Heart left ventricle (tissue), 16 donors: ENCODE measurements at regions not wholly inside any gene's neighbourhood (a gene's known extent, or its start where the extent isn't known, plus 50 kb on each side); places are given as distances from the start of the nearest gene placed in this dataset.
A peak's percentile ranks its signal among the peaks of the same experiment; 100 is the strongest.
"Not testable (repeated sequence)": the region's sequence is repeated elsewhere in the genome, so short reads cannot be mapped to it uniquely, and the experiment has no call there.

ENCODE experiments used
- ATAC-seq, 4 donors: fragments of 200-7000 bp; cut with Tn5 transposase; one replicate each; pipeline ENCODE4 v1.9.1; 2020 to 2022; ENCODE audit warnings: moderate library complexity in 4 of 4, mild to moderate bottlenecking in 3 of 4, moderate number of reproducible peaks in 1 of 4
- DNase-seq, 5 donors: peaks; one replicate each; pipeline ENCODE4 v3.0.0-alpha.2; 2020
- H3K27ac ChIP-seq, 12 donors: fragments of 200-600 bp; sonication (generic) in 4 of 12; one replicate each; pipeline versions ENCODE4 v1.5.0 to v1.8.0; 2016 to 2022; ENCODE audit warnings: mild to moderate bottlenecking in 2 of 12
- H3K27me3 ChIP-seq, 9 donors: fragments of 200-600 bp; sonication (generic) in 2 of 9; one replicate each; pipeline versions ENCODE4 v1.5.1 to v1.8.0; 2016 to 2022; ENCODE audit warnings: mild to moderate bottlenecking in 3 of 9
- H3K36me3 ChIP-seq, 9 donors: fragments of 200-600 bp; sonication (generic) in 2 of 9; one replicate each; pipeline versions ENCODE4 v1.5.0 to v1.8.0; 2018 to 2022; ENCODE audit warnings: mild to moderate bottlenecking in 2 of 9
- H3K4me1 ChIP-seq, 12 donors: fragments of 200-600 bp; sonication (generic) in 4 of 12; one replicate each; pipeline versions ENCODE4 v1.5.0 to v1.8.0; 2016 to 2022; ENCODE audit warnings: mild to moderate bottlenecking in 3 of 12
- H3K4me3 ChIP-seq, 12 donors: fragments of 200-600 bp; sonication (generic) in 4 of 12; one replicate each; pipeline versions ENCODE4 v1.5.0 to v1.8.0; 2017 to 2022; ENCODE audit warnings: mild to moderate bottlenecking in 9 of 12, moderate library complexity in 4 of 12
- H3K9me3 ChIP-seq, 12 donors: fragments of 200-600 bp; sonication (generic) in 4 of 12; one replicate each; pipeline versions ENCODE4 v1.5.0 to v1.8.0; 2016 to 2022; ENCODE audit warnings: mild to moderate bottlenecking in 1 of 12
- WGBS, 4 donors: extraction: QIAGEN DNeasy Blood & Tissue Kit in 2 of 4; methylation state at CpG; one replicate each; pipeline versions ENCODE4 v1.1.5 to v1.1.7; 2013 to 2018; 5-methylcytosine and 5-hydroxymethylcytosine counted together
- intact Hi-C, 10 donors: fragments of 100-400 bp; cut with DNase I; formaldehyde crosslinking; loops; one replicate each; pipeline versions ENCODE4 v1.11.1 to v1.14.2; 2022
- donor health status: ischemic (EF 13 %, LVEDD 7.1; RV severe dilation, severe dysfunction).
- donor health status: healthy with polysubstance abuse.
- donor health status: DM: no; HTN: yes; CAD: no.
- donor health status: DM: no; HTN: no; CAD: no.
- donor health status: ischemic (EF 25% LVEDD 6.9; RV normal size, moderate dysfunction).
- donor health status: ischemic (EF 25% LVEDD 5.7; RV mildly dilated, moderate dysfunction).
- donor health status: healthy.
- donor health status: DM: yes; HTN: yes; CAD: no.
- donor health status: ischemic (EF 35%, LVEDD 5.7; RV mildly dilated, moderate dysfunction).
- donor health status: nonischemic (EF 11% LVEDD 7.7; RV severe dilation, severe dysfunction).
- donor health status: DM: yes; HTN: yes; CAD: no.
- donor health status: PGD.
- donor health status: ischemic (EF 29% LVEDD 5.4; RV normal size, mild dysfunction).
- donor health status: nonischemic (EF 23%, LVEDD 6.1; RV moderate dilation, normal function).

GRCh38 chrY:18165738-18166137, 140.2 kb downstream of the CDY2A start:
- no CpG with 5 or more reads among the region's 3 CpGs for WGBS, 4 donors
- H3K27ac ChIP-seq, intact Hi-C loops, ATAC-seq, H3K4me1 ChIP-seq, H3K27me3 ChIP-seq, H3K9me3 ChIP-seq, H3K36me3 ChIP-seq, DNase-seq, H3K4me3 ChIP-seq: not testable (repeated sequence)

GRCh38 chrY:18176118-18176517, 150.5 kb downstream of the CDY2A start:
- WGBS, 4 donors, result no CpG with 5 or more reads among the region's 12 CpGs
- peak in 1 of 4 donors; percentile 75 for ATAC-seq
- DNase-seq, H3K4me1 ChIP-seq, H3K4me3 ChIP-seq, H3K36me3 ChIP-seq, intact Hi-C loops, H3K9me3 ChIP-seq, H3K27me3 ChIP-seq, H3K27ac ChIP-seq: not testable (repeated sequence)

- DNase-seq, H3K4me1 ChIP-seq, H3K4me3 ChIP-seq, intact Hi-C loops, H3K27me3 ChIP-seq, H3K36me3 ChIP-seq, H3K9me3 ChIP-seq, H3K27ac ChIP-seq: not testable (repeated sequence)
- no CpG with 5 or more reads among the region's 2 CpGs for WGBS, 4 donors
- peak in 2 of 4 donors; percentile 69 to 84 for ATAC-seq
These were observed 163.5 kb downstream of the CDY2A start for GRCh38 chrY:18188982-18189683.

- DNase-seq, H3K36me3 ChIP-seq, H3K9me3 ChIP-seq, ATAC-seq, H3K27ac ChIP-seq, H3K4me1 ChIP-seq, H3K27me3 ChIP-seq, intact Hi-C loops, H3K4me3 ChIP-seq: not testable (repeated sequence)
These were observed 212.0 kb downstream of the CDY2A start for GRCh38 chrY:18237580-18237979.

- H3K27me3 ChIP-seq, H3K4me3 ChIP-seq, H3K36me3 ChIP-seq, H3K4me1 ChIP-seq, H3K27ac ChIP-seq, H3K9me3 ChIP-seq, intact Hi-C loops, ATAC-seq, DNase-seq: not testable (repeated sequence)
- WGBS, 4 donors, result no CpG with 5 or more reads among the region's 4 CpGs
These were observed 237.0 kb downstream of the CDY2A start for GRCh38 chrY:18262562-18262961.

- intact Hi-C loops, H3K36me3 ChIP-seq, H3K4me3 ChIP-seq, H3K9me3 ChIP-seq, H3K27ac ChIP-seq, H3K4me1 ChIP-seq, DNase-seq, H3K27me3 ChIP-seq, ATAC-seq: not testable (repeated sequence)
- WGBS, 4 donors, result no CpG with 5 or more reads among the region's 3 CpGs
These were observed 245.5 kb downstream of the CDY2A start for GRCh38 chrY:18271126-18271525.

GRCh38 chrY:18294353-18294752, 252.2 kb upstream of the HSFY1 start:
- H3K27me3 ChIP-seq, intact Hi-C loops, H3K4me1 ChIP-seq, H3K9me3 ChIP-seq, DNase-seq, ATAC-seq, H3K4me3 ChIP-seq, H3K36me3 ChIP-seq, H3K27ac ChIP-seq: not testable (repeated sequence)
- no CpG with 5 or more reads among the region's 8 CpGs for WGBS, 4 donors

GRCh38 chrY:18298461-18298860, 248.1 kb upstream of the HSFY1 start:
- ATAC-seq, DNase-seq, H3K27ac ChIP-seq, H3K4me3 ChIP-seq, intact Hi-C loops, H3K9me3 ChIP-seq, H3K36me3 ChIP-seq, H3K4me1 ChIP-seq, H3K27me3 ChIP-seq: not testable (repeated sequence)
- WGBS, 4 donors, result no CpG with 5 or more reads among the region's 4 CpGs

GRCh38 chrY:18306344-18306743, 240.2 kb upstream of the HSFY1 start:
- WGBS, 4 donors, result no CpG with 5 or more reads among the region's 4 CpGs
- DNase-seq, H3K27ac ChIP-seq, ATAC-seq, H3K4me3 ChIP-seq, intact Hi-C loops, H3K4me1 ChIP-seq, H3K36me3 ChIP-seq, H3K9me3 ChIP-seq, H3K27me3 ChIP-seq: not testable (repeated sequence)

GRCh38 chrY:18311853-18312252, 234.7 kb upstream of the HSFY1 start:
- H3K27me3 ChIP-seq, H3K27ac ChIP-seq, intact Hi-C loops, H3K36me3 ChIP-seq, H3K4me1 ChIP-seq, DNase-seq, ATAC-seq, H3K4me3 ChIP-seq, H3K9me3 ChIP-seq: not testable (repeated sequence)
- WGBS, 4 donors, result no CpG with 5 or more reads among the region's 5 CpGs

- H3K4me3 ChIP-seq, H3K27me3 ChIP-seq, H3K9me3 ChIP-seq, intact Hi-C loops, H3K4me1 ChIP-seq, DNase-seq, H3K36me3 ChIP-seq, H3K27ac ChIP-seq: not testable (repeated sequence)
- no CpG with 5 or more reads among the region's 37 CpGs for WGBS, 4 donors
- peak in 1 of 4 donors; percentile 58 for ATAC-seq
These were observed 220.8 kb upstream of the HSFY1 start for GRCh38 chrY:18325499-18326279.
